LNCAP (cell line): ENCODE measurements at regions not wholly inside any gene's neighbourhood (a gene's known extent, or its start where the extent isn't known, plus 50 kb on each side); places are given as distances from the start of the nearest gene placed in this dataset.
A peak's percentile ranks its signal among the peaks of the same experiment; 100 is the strongest.

ENCODE experiments used
- CTCF ChIP-seq: fragments of 450-650 bp; IDR thresholded peaks from 2 replicates; pipeline ENCODE4 v1.5.1; 2017; ENCODE audit warnings: mild to moderate bottlenecking

GRCh38 chr5:148735301-148735835 lies 81.0 kb upstream of the HTR4 start:
- no peak for TF ChIP-seq CTCF

- no peak for TF ChIP-seq CTCF
Measured at GRCh38 chr5:148739023-148739422, 84.7 kb upstream of the HTR4 start.

GRCh38 chr5:148739524-148739923 lies 85.2 kb upstream of the HTR4 start:
- no peak for TF ChIP-seq CTCF

- TF ChIP-seq CTCF, result no peak
Measured at GRCh38 chr5:148740079-148740858, 85.9 kb upstream of the HTR4 start.

GRCh38 chr5:148740966-148741742 lies 85.3 kb upstream of the ADRB2 start:
- peak; percentile 85 for TF ChIP-seq CTCF

- TF ChIP-seq CTCF, result no peak
Measured at GRCh38 chr5:148746826-148747535, 79.4 kb upstream of the ADRB2 start.

GRCh38 chr5:148747536-148747906 lies 78.9 kb upstream of the ADRB2 start:
- TF ChIP-seq CTCF, result no peak
